T47D (cell line): ENCODE measurements at regions not wholly inside any gene's neighbourhood (a gene's known extent, or its start where the extent isn't known, plus 50 kb on each side); places are given as distances from the start of the nearest gene placed in this dataset.

ENCODE experiments used
- DNase-seq, 2 experiments: peaks; one replicate each; pipeline versions ENCODE4 v3.0.0 to v3.0.0-alpha.2; 2011 to 2012; ENCODE audit warnings: low read depth in 1 of 2, low spot score in 1 of 2
- JUND ChIP-seq: IDR thresholded peaks from 2 replicates; pipeline ENCODE4 v1.6.1; 2012; ENCODE audit warnings: low read depth
- in situ Hi-C: cut with HindIII; loops from 2 replicates; pipeline ENCODE4 v1.10.0; 2016; ENCODE audit warnings: low sequenced_read_pairs, low pct_unique_long_range_greater_than_20kb

- DNase-seq, result no peak
- TF ChIP-seq JUND, result no peak
These were observed 392.5 kb upstream of the PTBP2 start for GRCh38 chr1:96329121-96329520.

DNA sequence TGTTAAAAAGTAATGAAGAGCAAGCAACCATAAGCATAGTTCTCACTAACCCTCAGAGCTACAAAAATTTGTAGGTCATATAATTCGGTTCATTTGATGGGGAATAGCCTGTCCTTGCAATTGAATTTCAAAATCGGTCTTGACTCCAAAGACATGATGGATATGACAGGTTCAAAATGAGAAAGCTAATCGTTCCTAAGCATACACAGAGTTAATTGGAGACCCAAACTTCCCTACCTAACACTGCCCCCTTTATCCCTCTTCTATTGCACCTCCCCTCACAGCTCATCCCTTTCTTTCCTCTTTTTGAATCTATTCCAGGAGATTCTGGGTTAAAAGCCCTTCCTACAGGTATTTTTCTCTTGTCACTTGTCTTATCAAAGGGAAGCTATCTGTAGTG is 390.0 kb upstream of the PTBP2 start:
- TF ChIP-seq JUND, result no peak
- no peak for DNase-seq
- in situ Hi-C loops, result no loop called here

More at GRCh38 chr1:96329121-96329520, 392.5 kb upstream of the PTBP2 start:
- in situ Hi-C loops, result no loop called here

DNA sequence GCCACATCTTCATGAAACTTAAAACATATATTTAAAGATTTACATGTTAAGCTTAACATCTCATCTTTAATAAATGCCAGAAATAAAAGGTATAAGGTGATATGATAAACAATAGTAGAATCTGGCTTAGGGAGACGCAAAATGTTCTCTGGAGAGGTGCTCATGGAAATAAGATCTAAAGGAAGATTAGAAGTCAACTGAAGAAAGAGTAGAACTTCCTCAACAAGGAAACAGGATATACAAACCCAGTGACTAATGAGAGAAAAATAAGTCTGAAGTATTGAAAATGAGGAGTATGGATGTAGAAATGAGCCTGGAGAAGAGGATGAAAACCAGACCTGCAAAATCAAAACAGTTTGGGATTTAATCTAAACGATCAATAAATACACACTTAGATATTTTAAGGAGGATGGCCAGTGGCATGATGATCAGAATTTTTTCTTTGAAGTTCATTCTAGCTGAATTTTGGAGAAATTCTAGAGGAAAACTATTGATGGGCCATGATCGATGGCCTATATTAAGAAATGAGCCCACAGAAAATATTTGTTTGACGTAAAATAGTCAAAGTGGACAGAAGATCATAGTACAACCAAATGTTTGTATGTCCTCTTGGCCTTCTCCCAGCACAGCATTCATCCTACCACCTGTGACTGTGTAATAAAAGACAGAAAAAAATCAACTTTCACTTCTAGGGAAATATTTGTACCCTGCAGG is 387.9 kb upstream of the PTBP2 start:
- no peak for TF ChIP-seq JUND
- no peak for DNase-seq
- in situ Hi-C loops, result no loop called here

DNA sequence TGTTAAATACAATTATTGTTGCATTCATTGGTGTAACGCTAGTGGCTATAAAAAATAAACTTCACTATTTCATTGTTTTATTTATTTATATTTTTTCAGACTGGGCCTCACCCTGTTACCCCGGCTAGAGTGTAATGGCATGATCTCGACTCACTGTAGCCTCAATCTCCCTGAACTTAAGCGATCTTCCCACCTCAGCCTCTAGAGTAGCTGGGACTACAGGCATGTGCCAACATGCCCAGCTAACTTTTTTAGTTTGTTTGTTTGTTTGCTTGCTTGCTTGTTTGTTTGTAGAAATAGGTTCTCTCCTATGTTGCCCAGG is 387.4 kb upstream of the PTBP2 start:
- no peak for DNase-seq
- in situ Hi-C loops, result no loop called here
- no peak for TF ChIP-seq JUND

DNA sequence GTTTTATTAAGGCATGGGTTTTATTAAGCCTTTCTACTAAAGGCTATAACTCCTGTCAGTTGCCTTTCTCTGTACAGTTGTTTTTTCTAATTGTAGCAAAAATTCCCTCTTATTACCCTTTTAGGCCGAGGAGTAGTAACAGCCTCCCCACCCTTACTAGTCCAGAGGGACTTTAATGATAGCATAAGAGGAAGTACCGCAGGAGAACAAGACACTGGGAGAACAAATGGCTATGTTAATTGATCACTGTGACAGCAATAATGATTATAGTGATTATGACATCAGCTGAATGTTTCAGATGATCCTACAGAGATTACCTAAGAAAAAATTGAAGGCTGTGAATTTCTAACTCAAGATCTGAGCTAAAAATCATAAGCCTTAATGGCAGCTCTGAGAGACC is 383.0 kb upstream of the PTBP2 start:
- in situ Hi-C loops, result no loop called here
- no peak for TF ChIP-seq JUND
- DNase-seq, result no peak

DNA sequence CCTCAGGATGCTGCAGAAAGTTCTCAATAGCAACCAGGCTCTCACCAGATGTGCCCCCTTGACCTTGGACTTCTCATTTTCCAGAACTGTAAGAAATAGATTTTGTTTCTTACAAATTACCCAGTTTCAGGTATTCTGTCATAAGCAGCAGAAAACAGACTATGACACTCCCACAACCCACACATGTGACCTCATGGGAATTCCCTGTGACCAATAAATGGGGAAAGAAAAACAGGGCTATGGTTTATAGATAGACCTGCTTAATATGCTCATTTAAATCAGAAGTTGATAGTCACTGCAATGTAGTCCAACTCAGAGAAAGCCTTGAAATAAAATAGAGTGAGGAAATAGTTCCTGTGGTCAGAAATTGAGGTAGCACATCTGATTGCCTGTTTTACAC is 380.9 kb upstream of the PTBP2 start:
- in situ Hi-C loops, result no loop called here
- no peak for DNase-seq
- TF ChIP-seq JUND, result no peak

- in situ Hi-C loops, result no loop called here
- TF ChIP-seq JUND, result no peak
- no peak for DNase-seq
These were observed 374.9 kb upstream of the PTBP2 start for GRCh38 chr1:96346719-96347118.

DNA sequence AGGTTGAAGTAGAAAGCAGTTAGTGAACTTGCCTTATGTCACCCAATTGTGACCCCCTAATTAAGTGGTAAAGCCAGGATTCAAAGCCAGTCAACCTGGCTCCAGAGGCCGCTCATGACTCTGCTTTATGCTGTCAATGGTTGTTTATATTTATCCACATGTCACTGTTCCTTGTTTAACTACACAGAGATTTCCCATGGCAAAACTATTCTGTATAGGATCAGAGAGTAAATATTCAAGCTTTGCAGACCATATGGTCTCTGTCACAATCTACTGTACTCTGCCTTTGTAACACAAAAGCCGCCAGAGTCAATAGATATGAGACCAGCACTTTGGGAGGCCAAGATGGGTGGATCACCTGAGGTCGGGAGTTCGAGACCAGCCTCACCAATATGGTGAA is 371.7 kb upstream of the PTBP2 start:
- TF ChIP-seq JUND, result no peak
- DNase-seq, result no peak
- in situ Hi-C loops, result no loop called here

- in situ Hi-C loops, result no loop called here
- DNase-seq, result no peak
- TF ChIP-seq JUND, result no peak
These were observed 368.9 kb upstream of the PTBP2 start for GRCh38 chr1:96352733-96353132.

GRCh38 chr1:96355521-96355920 is 366.1 kb upstream of the PTBP2 start:
- DNase-seq, result no peak
- in situ Hi-C loops, result no loop called here
- TF ChIP-seq JUND, result no peak

GRCh38 chr1:96355961-96356360 is 365.6 kb upstream of the PTBP2 start:
- in situ Hi-C loops, result no loop called here
- no peak for DNase-seq
- TF ChIP-seq JUND, result no peak

GRCh38 chr1:96357141-96357765 is 364.3 kb upstream of the PTBP2 start:
- in situ Hi-C loops, result no loop called here
- TF ChIP-seq JUND, result no peak
- DNase-seq, result no peak

DNA sequence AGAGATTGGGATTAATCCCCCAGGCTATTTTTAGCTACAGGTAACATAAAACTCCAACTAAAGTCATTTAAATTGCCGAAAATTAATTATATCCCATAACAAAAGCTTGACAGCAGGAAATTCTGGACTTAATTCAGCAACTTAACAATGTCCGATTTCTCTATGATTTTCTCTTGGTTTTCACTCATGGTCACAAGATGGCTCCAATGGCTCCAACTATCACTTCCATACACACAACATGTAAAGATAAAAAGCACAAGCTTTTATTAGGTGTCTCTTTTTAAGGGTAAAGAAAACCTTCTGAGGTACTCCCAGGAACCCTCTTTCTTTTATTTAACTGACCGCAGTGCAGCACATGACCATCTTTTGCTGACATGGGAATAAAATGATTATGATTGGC is 363.5 kb upstream of the PTBP2 start:
- DNase-seq, result no peak
- no peak for TF ChIP-seq JUND
- in situ Hi-C loops, result no loop called here
